Kidney tubule cell (primary cell): ENCODE measurements at regions not wholly inside any gene's neighbourhood (a gene's known extent, or its start where the extent isn't known, plus 50 kb on each side); places are given as distances from the start of the nearest gene placed in this dataset.

Experiments used
- DNase-seq: peaks from one replicate; pipeline ENCODE4 v3.0.0-alpha.2; 2018; ENCODE audit warnings: low spot score

- DNase-seq = no peak
Measured at GRCh38 chrX:6906608-6907007, 240.9 kb upstream of the STS start.

DNA sequence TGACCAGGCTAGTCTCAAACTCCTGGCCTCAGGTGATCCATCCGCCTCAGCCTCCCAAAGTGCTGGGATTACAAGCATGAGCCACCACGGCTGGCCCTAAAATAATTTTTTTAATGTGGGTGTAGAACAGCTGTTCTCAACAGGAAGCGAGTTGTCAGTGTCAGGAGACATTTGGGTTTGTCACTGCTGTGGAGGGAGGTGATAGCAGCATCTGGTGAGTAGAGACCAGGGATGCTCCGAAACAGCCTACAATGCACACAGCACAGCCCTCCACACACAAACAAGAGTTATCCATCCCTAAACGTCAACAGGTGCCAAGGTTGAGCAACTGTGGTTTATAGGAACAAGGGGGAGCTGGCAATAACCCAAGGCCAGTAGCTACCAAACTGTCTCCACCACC, 243.4 kb upstream of the STS start:
- DNase-seq = no peak

- no peak for DNase-seq
Measured at GRCh38 chrX:6898371-6898770, 249.1 kb upstream of the STS start.

DNA sequence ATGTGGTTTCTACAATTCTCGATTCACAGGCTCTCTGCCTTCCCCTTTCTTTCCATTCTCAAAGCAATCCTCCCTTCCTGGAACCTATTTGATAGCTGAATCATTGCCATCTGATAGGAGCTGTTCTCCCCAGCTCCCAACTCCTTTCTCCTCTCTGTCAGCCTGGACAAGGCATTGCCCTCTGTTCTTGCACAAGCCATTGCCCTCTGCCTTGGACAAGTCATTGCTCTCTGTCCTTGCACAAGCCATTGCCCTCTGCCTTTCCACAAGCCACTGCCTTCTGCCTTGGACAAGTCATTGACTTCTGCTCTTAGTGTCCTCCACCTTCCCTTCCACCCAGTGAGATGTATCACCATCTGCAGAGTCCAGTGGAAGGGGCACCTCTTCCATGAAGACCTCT, 256.1 kb upstream of the STS start:
- DNase-seq = no peak

DNA sequence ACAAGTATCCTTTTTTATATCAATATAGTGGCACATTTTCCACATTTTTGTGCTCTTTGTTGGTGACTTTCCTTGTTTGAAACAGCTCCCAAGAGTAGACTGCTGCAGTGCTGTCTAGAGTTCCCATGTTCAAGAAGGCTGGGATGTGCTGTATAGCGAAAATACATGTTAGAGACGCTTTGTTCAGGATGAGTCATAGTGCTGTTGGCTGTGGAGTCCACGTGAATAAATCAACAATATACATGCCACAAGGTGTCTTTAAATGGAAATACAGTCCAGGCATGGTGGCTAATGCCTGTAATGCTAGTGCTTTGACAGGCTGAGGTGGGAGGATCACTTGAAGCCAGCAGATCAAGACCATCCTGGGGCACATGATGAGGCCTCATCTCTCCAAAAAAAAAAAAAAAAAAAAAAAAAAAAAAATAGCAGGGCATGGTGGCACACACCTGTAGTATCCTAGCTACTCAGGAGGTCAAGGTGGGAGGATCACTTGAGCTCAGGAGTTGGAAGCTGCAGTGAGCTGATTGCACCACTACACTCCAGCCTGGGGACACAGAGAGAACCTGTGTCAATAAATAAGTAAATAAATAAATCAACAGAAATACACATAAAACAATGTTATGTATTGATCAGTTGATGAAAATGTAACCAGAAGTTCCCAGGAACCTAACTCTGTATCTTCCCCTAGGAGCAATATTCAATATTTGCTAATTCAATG, 256.8 kb upstream of the STS start:
- DNase-seq = no peak

- DNase-seq = no peak
Measured at GRCh38 chrX:6885909-6886308, 261.6 kb upstream of the STS start.

GRCh38 chrX:6885396-6885795, 262.1 kb upstream of the STS start:
- no peak for DNase-seq

DNA sequence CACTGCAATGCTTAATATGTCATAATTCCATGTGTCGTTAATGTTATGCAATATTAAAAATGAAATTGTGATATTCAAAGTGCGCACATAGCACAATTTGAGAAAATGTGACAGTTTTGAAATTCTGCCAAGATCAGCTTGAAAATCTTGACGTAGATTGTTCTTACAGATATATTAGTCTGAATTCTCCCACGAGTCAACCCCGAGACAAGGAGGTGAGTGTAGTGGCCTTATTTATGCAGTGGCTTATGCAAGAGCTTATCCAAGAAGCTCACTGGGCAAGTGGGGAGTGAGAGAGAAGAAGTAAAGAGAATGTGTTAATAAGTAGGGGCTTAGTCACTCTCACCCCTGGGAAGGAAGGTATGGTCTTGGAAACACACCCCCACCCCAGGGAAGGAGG, 286.1 kb upstream of the STS start:
- DNase-seq = no peak

DNA sequence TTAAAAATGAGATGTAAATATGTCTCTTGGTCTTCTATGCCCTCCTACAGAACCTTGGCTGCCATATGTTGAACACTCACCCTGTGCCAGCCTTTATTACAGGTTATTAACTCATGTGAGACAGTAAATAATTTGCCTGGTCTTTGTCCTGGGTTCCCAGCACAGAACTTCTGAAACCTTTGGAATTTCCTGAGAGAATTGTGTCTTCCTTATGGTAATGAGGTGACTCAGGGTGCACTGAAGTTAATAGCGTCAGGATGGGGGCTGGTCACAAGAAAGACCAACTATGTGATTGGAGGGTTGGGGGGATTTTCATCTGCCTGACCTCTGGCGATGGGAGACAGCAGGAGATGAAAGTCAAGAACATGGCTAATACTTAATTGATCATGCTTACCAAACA, 289.8 kb upstream of the STS start:
- DNase-seq = peak; percentile 63

- no peak for DNase-seq
Measured at GRCh38 chrX:6856471-6856870, 291.0 kb upstream of the STS start.

DNA sequence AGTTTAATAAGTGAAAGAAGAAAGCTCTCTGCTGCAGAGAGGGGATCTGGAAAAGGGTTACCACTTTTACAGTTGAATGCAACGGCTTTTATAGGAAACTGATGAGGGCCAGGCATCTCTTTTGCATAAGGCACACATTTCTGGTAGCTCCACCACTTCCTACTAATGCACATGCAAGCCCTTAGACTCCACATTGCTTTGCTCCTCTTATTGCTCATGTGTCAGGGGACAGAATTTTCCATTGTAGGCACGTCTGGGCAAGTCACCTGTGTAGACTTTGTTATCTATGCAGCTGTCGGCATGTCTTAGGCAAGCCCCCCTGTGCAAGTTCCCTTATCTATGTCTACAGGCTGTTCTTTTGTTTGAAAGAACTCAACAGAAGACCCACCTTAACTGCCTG, 294.6 kb upstream of the STS start:
- no peak for DNase-seq

DNA sequence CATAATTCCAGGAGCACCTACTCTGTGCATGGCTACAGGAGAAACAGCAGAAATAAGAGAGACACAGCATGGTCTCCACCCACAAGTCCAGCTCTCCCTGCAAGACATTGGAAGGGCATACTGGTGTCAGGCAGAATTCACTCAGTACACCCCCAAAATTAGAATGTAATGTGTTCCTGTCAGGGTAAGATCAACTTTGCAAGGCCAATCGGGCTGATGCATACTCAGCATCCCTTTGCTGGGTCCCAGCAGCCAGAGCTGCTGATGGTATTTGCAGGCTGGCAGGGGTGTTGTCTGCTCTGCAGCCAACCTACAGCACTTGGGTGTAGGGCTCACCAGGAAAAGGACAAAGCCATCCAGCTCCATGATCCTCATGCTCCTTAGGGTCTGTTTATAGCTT, 295.4 kb upstream of the STS start:
- no peak for DNase-seq

- DNase-seq = no peak
Measured at GRCh38 chrX:6851140-6851539, 296.4 kb upstream of the STS start.

DNA sequence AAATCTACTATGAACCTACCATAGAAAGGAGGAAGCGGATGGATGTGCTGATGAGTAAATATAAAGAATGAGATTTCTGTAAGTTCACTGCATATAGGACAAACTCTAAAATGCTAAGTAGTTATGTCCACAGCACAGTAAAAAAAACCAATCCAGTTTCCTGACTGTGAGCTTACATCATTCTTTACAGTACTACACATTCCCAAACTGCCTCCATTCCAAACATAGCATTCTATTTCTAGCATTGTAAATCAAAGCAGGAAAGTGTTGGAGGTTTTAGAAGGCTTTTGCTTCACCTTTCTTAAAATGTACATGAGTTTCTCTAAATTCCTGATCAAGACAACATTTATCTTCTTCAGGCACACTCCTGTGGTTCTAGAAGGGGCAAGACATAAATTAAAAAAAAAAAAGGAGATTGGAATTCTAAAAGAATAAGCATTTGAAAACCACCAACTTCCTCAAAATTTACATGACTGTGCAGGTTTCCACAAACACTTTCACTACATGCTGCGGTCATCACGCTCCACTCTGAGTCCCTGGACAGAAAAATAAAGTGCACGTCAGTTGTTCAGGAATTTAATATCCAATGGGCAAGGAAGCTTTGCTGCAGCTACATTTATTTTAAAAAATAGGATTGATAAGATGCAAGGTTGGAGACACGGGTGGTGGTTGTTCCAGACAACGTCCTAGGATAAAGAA, 297.6 kb upstream of the STS start:
- DNase-seq = peak; percentile 33

DNA sequence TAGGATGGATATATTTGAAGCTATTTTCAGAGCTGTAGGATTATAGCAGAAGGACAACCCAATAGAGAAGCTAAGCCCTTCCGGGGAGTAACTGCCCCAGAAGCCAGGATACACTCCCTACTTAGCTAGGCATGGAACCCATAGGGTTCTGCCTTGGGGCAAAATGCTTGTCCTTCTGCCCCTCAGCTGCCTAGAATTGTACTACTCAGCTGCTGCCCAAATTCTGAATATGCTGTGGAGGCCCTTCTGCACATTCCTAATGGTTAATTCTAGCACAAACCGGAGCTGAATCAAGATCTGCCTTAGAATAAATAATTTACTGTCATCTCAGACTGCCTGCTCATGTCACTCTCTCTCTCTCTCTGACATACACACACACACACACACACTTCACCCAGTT, 297.7 kb upstream of the VCX3A start:
- DNase-seq = no peak

DNA sequence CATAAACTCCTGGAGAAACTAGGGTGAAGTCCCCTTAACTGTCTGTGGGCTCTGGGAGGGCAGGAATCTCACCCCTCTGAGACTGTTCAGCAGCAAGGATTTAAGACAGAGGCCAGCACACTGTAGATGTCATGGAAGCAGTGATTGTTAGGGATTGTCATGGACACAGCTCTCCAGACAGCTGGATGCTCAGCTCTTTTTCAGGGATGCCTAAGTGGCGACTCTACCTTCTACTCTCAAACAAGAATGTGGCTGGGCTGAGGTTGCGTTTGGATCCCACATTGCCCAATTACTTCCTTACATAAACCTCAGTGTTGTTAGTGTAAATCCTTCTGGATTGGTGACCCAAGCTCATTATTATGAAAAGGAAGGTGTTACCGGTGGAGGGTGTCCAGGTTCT, 291.9 kb upstream of the VCX3A start:
- DNase-seq = peak; percentile 13

GRCh38 chrX:6821730-6822129, 286.8 kb upstream of the VCX3A start:
- DNase-seq = no peak

DNA sequence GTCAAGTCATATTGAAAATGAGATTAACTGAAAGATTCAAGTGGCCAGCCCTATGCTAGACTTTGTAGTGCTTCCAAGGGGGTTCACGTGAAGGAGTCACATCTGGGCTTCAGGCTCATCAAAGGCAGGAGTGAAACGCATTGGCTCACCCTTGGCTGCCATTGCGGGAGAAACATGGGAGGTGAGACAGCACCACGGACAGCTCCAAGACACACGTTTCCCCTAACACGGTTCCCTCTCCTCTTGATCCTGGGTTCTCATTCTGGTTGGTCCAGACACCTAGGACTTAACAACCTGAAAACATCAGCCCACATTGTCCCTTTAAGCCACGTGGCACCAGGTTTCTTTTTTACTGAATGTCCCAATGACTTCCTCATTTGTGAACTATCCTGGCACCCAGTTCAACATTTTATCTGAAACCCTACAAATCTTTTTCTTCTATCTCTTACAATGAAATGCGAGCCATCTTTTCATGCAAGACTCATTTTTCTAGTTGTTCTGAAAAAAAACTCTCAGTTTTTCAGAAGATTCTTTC, 279.0 kb upstream of the VCX3A start:
- no peak for DNase-seq

DNA sequence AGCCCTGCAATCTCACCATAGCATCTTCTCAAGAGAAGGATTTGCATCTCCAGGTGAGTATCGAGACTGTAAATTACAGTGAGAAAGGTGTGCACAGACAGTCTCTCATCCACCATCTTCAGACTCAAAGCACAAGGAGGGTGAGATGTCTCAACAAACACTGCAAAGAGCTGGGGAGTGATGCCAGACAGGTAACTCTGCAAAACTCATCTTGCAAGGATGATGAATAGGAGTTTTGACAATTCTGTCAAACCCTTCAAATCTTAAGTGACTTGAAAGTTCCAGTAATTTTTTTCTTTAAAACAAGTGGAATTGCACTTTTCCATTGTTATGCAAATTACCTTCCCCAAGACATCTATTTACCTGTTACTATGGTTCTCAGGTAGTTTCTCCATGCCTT, 277.2 kb upstream of the VCX3A start:
- DNase-seq = no peak

DNA sequence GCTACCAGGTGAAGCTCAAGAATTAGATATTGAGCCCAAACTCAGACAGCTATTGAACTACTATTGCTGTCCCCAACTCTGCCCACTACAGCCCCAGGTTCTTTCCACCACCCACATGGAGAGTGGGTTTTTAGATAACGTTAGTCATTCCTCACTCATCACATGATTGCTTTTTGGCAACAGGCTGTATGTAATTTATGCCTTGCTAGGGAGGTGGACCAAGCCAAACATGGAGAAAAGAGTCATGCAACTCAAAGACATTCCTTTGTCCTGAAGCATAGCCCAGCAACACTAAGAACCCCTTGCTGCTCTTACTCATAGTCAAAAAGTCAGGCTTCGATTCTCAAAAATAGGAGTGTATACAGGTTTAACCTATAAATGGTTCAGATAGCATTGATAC, 275.9 kb upstream of the VCX3A start:
- DNase-seq = peak; percentile 75

DNA sequence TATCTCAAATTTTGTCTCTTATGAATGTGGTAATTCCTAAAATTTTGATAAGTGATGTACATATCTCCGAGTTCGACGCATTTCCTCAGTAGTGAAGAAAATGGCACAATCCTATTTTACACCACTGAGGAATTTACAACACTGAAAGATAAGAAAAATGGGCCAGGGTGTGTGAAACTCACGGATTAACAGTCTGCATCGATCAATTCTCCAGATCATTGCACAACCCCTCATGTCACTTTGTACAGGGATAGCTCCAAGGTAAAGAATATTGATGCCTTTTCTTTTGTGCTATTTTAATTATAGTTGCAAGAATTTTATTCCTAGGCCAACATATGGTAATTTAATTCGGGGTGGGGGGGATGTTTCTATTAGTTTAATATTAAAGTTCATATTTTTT, 268.7 kb upstream of the VCX3A start:
- no peak for DNase-seq

DNA sequence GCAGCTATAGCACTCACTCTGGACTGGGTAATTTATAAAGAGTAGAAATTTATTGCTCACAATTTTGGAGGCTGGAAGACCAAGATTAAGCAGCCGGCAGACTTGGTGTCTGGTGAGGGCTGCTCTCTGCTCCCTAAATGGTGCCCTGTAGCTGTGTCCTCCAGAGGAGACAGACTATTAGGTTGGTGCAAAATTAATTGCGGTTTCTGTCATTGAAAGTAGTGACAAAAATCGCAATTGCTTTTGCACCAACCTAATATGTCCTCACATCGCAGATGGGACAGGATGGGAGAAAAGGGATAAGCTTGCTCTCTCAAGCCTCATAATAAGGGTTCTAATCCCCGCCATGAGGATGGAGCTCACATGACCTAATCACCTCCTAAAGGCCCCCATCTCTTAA, 258.1 kb upstream of the VCX3A start:
- no peak for DNase-seq

DNA sequence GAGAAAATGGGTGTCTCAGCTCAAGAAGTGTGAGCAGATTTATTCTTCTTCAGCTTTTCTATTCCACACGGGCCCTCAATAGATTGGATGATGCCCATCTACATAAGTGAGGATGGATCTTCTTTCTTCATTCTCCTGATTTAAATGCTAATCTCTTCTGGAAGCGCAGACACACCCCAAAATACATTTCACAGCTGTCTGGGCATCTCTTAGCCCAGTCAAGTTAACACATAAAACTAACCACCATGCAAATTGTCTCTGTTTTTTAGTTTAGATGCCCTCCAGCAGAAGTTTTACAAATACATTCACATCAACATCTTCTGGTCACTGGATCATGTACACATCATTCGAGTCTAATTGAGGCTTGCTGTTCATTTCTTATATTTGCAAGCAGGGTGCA, 249.0 kb upstream of the VCX3A start:
- DNase-seq = no peak

DNA sequence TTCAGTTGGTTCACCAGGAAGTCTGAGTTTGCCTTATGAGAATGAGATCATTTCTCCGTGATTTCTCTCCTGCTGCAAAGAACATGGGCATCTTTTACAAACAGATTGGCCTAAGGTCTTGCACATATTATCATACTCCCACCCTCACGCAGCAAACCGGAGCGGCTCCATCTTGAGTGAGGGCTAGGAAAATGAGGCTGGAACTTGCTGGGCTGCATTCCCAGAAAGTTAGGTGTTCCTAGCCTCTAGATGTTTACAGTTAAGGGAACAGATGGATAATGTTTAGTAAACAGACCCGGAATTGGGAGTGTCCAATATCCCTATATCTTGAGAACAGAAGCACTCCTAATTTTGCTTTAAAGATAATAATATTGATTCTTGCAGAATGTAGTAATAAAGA, 247.9 kb upstream of the VCX3A start:
- no peak for DNase-seq
